GM23338 (cell line): ENCODE measurements at regions not wholly inside any gene's neighbourhood (a gene's known extent, or its start where the extent isn't known, plus 50 kb on each side); places are given as distances from the start of the nearest gene placed in this dataset.

Experiments used
- ATAC-seq: fragments of 200-7000 bp; cut with Tn5 transposase; 3 replicates; pipeline ENCODE4 v1.9.1; 2020
- DNase-seq: peaks from one replicate; pipeline ENCODE4 v3.0.0-alpha.2; 2015; ENCODE audit warnings: low spot score
- H2AFZ ChIP-seq: fragments of 200-600 bp; sonication (generic); 2 replicates; pipeline ENCODE4 v1.8.0; 2016; ENCODE audit warnings: antibody characterized with exemption, mild to moderate bottlenecking, moderate library complexity
- H3F3A ChIP-seq: fragments of 200-600 bp; sonication (generic); replicated peaks from 2 replicates; pipeline ENCODE4 v1.8.0; 2017; ENCODE audit warnings: antibody characterized with exemption, mixed run types, low read depth
- H3K27ac ChIP-seq: fragments of 200-600 bp; sonication (generic); 2 replicates; pipeline ENCODE4 v1.6.1; 2016; ENCODE audit warnings: low read depth
- H3K27me3 ChIP-seq: fragments of 200-600 bp; sonication (generic); 2 replicates; pipeline ENCODE4 v1.8.0; 2016; ENCODE audit warnings: mild to moderate bottlenecking, mixed run types, moderate library complexity; ENCODE audit not compliant: insufficient read depth
- H3K36me3 ChIP-seq: fragments of 200-600 bp; sonication (generic); 2 replicates; pipeline ENCODE4 v1.8.0; 2016; ENCODE audit warnings: mild to moderate bottlenecking; ENCODE audit not compliant: insufficient read depth
- H3K4me1 ChIP-seq: fragments of 200-600 bp; sonication (generic); 2 replicates; pipeline ENCODE4 v1.8.0; 2016; ENCODE audit warnings: mild to moderate bottlenecking, moderate library complexity; ENCODE audit not compliant: insufficient read depth
- H3K4me2 ChIP-seq: fragments of 200-600 bp; sonication (generic); 2 replicates; pipeline ENCODE4 v1.7.1; 2017; ENCODE audit warnings: mixed run types
- H3K4me3 ChIP-seq: fragments of 200-600 bp; sonication (generic); 2 replicates; pipeline ENCODE4 v1.6.1; 2016; ENCODE audit warnings: mixed run types
- H3K79me2 ChIP-seq: fragments of 200-600 bp; sonication (generic); replicated peaks from 2 replicates; pipeline ENCODE4 v1.8.0; 2017; ENCODE audit warnings: mild to moderate bottlenecking; ENCODE audit not compliant: insufficient read depth
- H3K9me2 ChIP-seq: fragments of 200-600 bp; sonication (generic); 2 replicates; pipeline ENCODE4 v1.8.0; 2017; ENCODE audit not compliant: insufficient read depth
- H4K20me1 ChIP-seq: fragments of 200-600 bp; sonication (generic); replicated peaks from 2 replicates; pipeline ENCODE4 v1.8.0; 2017; ENCODE audit warnings: mild to moderate bottlenecking; ENCODE audit not compliant: insufficient read depth
- H3K27ac Mint-ChIP-seq: 2 replicates; pipeline ENCODE4 v1.8.0; 2020; ENCODE audit warnings: inconsistent platforms, mild to moderate bottlenecking, moderate library complexity, mixed read lengths
- H3K27me3 Mint-ChIP-seq: 3 replicates; pipeline ENCODE4 v1.8.0; 2022; ENCODE audit warnings: low read depth, mild to moderate bottlenecking, moderate library complexity, mixed read lengths, inconsistent platforms; ENCODE audit not compliant: insufficient read depth, poor library complexity
- H3K36me3 Mint-ChIP-seq: 3 replicates; pipeline ENCODE4 v1.8.0; 2021; ENCODE audit warnings: low read depth, mild to moderate bottlenecking, inconsistent platforms, moderate library complexity, mixed read lengths
- H3K4me1 Mint-ChIP-seq: 3 replicates; pipeline ENCODE4 v1.8.0; 2020; ENCODE audit warnings: mild to moderate bottlenecking, inconsistent platforms, mixed read lengths
- H3K4me3 Mint-ChIP-seq: 3 replicates; pipeline ENCODE4 v1.8.0; 2021; ENCODE audit warnings: moderate library complexity, mild to moderate bottlenecking, inconsistent platforms, mixed read lengths
- H3K9me3 Mint-ChIP-seq: 3 replicates; pipeline ENCODE4 v1.8.0; 2020; ENCODE audit warnings: moderate library complexity, mild to moderate bottlenecking, inconsistent platforms, mixed read lengths
- CREB1 ChIP-seq: fragments of 250-450 bp; sonication (Bioruptor Pico); IDR thresholded peaks from 2 replicates; pipeline ENCODE4 v1.5.0; 2020; ENCODE audit warnings: low read depth, mild to moderate bottlenecking, moderate library complexity
- CTCF ChIP-seq, 2 experiments: fragments of 200-600 bp in 1 of 2; sonication (generic) in 1 of 2; conservative IDR thresholded peaks; 2 replicates each; pipeline versions ENCODE4 v1.5.1 to v1.6.1; 2016 to 2017; ENCODE audit warnings: antibody characterized with exemption in 2 of 2, low read depth in 2 of 2, mild to moderate bottlenecking in 2 of 2, moderate library complexity in 1 of 2
- EZH2 ChIP-seq: fragments of 200-600 bp; sonication (generic); IDR thresholded peaks from one replicate; pipeline ENCODE4 v1.8.0; 2017; ENCODE audit warnings: antibody characterized with exemption, mild to moderate bottlenecking, low read depth; ENCODE audit not compliant: unreplicated experiment
- EZH2phosphoT487 ChIP-seq: fragments of 200-600 bp; sonication (generic); IDR thresholded peaks from one replicate; pipeline ENCODE4 v1.8.1; 2018; ENCODE audit warnings: antibody characterized with exemption; ENCODE audit not compliant: unreplicated experiment
- NANOG ChIP-seq: IDR thresholded peaks from 2 replicates; pipeline ENCODE4 v1.6.1; 2016; ENCODE audit warnings: antibody characterized with exemption, borderline replicate concordance
- POLR2AphosphoS5 ChIP-seq: IDR thresholded peaks from 2 replicates; pipeline ENCODE4 v1.6.1; 2016; ENCODE audit warnings: antibody characterized with exemption, low read depth
- REST ChIP-seq: IDR thresholded peaks from one replicate; pipeline ENCODE4 v1.6.1; 2018; ENCODE audit warnings: antibody characterized with exemption; ENCODE audit not compliant: unreplicated experiment
- STAT1 ChIP-seq: IDR thresholded peaks from one replicate; pipeline ENCODE4 v1.6.1; 2016; ENCODE audit warnings: antibody characterized with exemption; ENCODE audit not compliant: unreplicated experiment
- ZNF331 ChIP-seq: fragments of 250-450 bp; sonication (Bioruptor Pico); IDR thresholded peaks from 2 replicates; pipeline ENCODE4 v1.5.0; 2020; ENCODE audit warnings: low read depth, mild to moderate bottlenecking, moderate library complexity

GRCh38 chr12:97939156-97939555 lies 476.6 kb downstream of the RMST start:
- no peak overlapping the region for H3K27ac ChIP-seq
- H3K36me3 ChIP-seq = no peaks in the 10 kb centered on the region
- H3K79me2 ChIP-seq = no peaks in the 10 kb centered on the region
- no peaks in the 10 kb centered on the region for H3K27me3 ChIP-seq
- Mint-ChIP-seq H3K27me3 (no peaks in the 10 kb centered on the region), H3K4me1 (peaks cover 7% of the 10 kb centered on the region), H3K4me3 (no peak overlapping the region), H3K27ac (no peak overlapping the region), H3K36me3 (no peaks in the 10 kb centered on the region), H3K9me3 (no peaks in the 10 kb centered on the region; the same call in 1 of the 3 replicates)
- DNase-seq (no peak), ATAC-seq (no peak)
- TF ChIP-seq CTCF (conservative IDR thresholded peaks at IDR 0.05; ENCODE audit: low read depth in 2 of 2) (no peak), STAT1 (no peak)
- no peaks in the 10 kb centered on the region for H3F3A ChIP-seq
- H3K9me2 ChIP-seq = peaks cover 4% of the 10 kb centered on the region; the same call in 1 of the 2 replicates
- peaks cover 5% of the 10 kb centered on the region; the same call in 1 of the 2 replicates for H3K4me1 ChIP-seq
- no peaks in the 10 kb centered on the region for H4K20me1 ChIP-seq
- no peak overlapping the region for H3K4me2 ChIP-seq
- H3K4me3 ChIP-seq = no peak overlapping the region
- no peak overlapping the region for H2AFZ ChIP-seq

- DNase-seq (no peak), ATAC-seq (no peak)
- no peaks in the 10 kb centered on the region for H4K20me1 ChIP-seq
- no peak overlapping the region for H3K27ac Mint-ChIP-seq
- H3K4me3 ChIP-seq = no peak overlapping the region
- no peak overlapping the region for H3K4me2 ChIP-seq
- H3K4me3 Mint-ChIP-seq = no peak overlapping the region
- H3K27ac ChIP-seq = no peak overlapping the region
- no peaks in the 10 kb centered on the region; the same call in 1 of the 3 replicates for H3K9me3 Mint-ChIP-seq
- peaks cover 4% of the 10 kb centered on the region; the same call in 1 of the 2 replicates for H3K9me2 ChIP-seq
- H3K27me3 ChIP-seq = no peaks in the 10 kb centered on the region
- H3K4me1 ChIP-seq = peaks cover 5% of the 10 kb centered on the region; the same call in 1 of the 2 replicates
- H2AFZ ChIP-seq = no peak overlapping the region
- no peaks in the 10 kb centered on the region for H3K79me2 ChIP-seq
- no peaks in the 10 kb centered on the region for H3K36me3 ChIP-seq
- no peaks in the 10 kb centered on the region for H3K36me3 Mint-ChIP-seq
- H3K4me1 Mint-ChIP-seq = peaks cover 7% of the 10 kb centered on the region
- H3K27me3 Mint-ChIP-seq = no peaks in the 10 kb centered on the region
- no peaks in the 10 kb centered on the region for H3F3A ChIP-seq
- TF ChIP-seq NANOG = no peak
- no peak for TF ChIP-seq EZH2
- TF ChIP-seq CTCF (conservative IDR thresholded peaks at IDR 0.05; ENCODE audit: low read depth in 2 of 2) = no peak
- no peak for TF ChIP-seq POLR2AphosphoS5
- no peak for TF ChIP-seq ZNF331 (CRISPR knock-in tag)
- TF ChIP-seq EZH2phosphoT487 = no peak
- TF ChIP-seq CREB1 (CRISPR knock-in tag) = no peak
- TF ChIP-seq REST = no peak
- TF ChIP-seq STAT1 = no peak
Observed at GRCh38 chr12:97940105-97940504, 477.5 kb downstream of the RMST start.
